Kasumi-1 (cell line): ENCODE measurements at regions not wholly inside any gene's neighbourhood (a gene's known extent, or its start where the extent isn't known, plus 50 kb on each side); places are given as distances from the start of the nearest gene placed in this dataset.

Experiments used
- DNase-seq, 2 experiments: peaks; one replicate each; lab custom pipeline; 2025; lab: John Stamatoyannopoulos, UW

DNA sequence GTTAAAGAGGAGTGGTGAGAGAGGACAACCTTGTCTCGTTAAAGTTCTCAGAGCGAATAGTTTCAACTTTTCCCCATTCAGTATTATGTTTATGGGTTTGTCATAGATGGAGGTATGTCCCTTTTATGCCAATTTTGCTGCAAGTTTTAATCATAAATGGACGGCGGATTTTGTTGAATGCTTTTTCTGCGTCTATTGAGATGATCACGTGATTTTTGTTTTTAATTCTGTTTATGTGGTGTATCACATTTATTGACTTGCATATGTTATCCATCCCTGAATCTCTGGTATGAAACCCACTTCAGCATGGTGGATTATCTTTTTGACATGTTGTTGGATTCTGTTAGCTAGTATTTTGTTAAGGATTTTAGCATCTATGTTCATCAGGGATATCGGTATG is 1123.8 kb upstream of the KLHL29 start:
- no peak for DNase-seq

DNA sequence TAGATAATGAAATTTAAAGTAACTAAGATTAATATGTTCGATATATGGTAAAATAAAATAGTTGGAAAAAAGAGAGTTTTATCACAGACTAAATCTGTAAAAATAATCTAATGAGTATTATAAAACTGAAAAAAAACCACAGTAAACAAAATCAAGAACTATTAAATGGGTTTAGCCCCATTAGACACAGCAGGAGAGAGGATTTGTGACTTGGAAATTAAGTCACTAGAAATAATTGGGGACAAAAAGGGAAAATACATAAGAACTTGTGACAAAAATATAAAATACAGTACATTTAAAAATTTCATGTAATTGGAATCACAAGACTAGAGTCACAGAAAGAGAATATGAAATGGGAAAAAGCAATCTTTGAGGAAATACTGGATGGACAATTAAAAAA is 1114.6 kb upstream of the KLHL29 start:
- no peak for DNase-seq

DNA sequence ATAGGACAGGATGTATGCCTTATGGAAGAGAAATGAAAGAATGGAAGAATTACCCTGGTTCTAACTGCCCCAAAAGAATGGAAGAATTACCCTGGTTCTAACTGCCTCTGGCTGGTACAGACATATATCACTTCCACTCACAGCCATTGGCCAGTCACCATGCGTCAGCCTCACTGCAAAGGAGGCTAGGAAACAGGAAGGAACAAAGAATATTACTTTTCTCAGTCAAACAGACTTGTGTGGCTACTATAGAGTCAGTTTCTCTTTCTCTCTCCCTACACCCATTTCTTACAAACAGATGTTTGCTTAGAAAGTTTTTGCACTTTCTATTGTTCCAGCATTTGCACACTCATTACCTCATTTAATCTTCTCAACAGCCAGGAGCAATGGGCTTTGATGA is 1111.1 kb upstream of the KLHL29 start:
- DNase-seq, result no peak

DNA sequence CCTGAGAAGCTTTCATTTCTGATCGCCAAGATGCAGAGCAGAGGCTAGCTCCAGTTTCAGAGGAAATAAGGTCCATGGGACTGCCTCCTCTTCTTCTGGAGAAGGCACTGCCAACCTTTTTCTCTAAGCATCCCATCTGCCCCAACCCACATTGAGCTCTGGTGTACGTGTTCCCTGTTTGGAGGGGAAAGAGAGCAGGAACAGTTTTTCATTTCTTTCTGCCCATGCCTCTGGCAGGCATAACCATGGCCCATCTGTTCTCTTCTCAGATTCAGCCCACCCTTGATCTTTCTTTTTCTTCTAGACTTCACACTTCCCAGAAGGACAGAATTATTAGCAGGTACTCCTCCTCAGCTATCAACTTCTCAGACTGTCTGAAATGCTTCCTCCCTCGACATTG is 1110.3 kb upstream of the KLHL29 start:
- no peak for DNase-seq

DNA sequence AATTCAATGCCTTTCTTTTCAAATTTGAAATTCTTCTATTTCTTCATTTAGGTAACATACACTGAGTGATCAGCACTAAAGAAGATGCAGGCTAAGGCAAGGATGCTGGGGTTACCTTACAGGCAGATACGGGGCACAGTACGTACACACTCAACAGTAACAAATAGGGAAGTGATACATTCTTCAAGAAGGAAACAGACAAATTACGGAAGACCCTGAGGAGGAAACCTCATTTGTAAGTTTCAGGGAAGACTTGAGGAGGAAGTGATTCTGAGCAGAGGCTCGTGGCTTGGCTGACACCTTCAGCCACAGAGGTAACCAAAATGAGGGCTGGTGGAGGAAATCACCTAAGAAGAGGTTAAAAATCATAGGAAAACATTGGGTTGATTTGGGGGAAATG is 1108.3 kb upstream of the KLHL29 start:
- DNase-seq, result peak; percentile 64 to 69

DNA sequence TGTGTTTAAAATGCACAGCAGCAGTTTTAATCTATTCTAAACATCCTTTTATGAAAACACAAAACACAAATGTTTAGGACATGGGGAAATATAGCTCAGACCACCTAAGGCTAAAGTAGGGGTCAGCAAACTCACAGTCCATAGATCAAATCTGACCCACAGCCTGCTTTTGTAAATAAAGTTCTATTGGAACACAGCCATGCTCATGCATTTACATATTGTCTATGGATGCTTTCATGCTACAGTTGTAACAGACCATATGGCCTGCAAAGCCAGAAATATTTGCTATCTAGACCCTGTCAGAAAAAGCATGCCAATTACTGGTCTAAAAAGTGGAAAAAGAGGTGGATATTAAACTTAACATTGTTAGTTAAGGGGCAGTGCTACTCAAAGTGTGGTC is 1105.4 kb upstream of the KLHL29 start:
- no peak for DNase-seq

DNA sequence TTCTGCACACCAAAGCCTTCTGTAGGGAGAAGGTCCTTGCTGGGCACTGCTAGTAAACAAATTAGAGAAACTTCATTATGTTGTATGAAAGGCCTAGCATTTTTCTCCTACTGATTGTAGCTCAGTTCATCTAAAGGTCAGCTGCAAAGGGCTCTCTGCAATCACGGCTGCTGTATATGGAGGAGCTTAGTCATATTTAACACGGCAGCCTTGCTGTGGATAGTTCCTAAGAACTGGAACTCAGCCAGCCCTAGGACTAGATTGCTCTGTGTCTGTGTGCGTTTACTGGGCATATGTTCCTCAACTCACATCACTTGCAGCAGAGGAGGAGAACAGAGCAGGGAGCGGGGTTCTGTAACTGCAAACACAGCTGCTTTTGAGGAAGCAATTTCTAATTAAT is 1103.9 kb upstream of the KLHL29 start:
- peak; percentile 47 to 51 for DNase-seq

DNA sequence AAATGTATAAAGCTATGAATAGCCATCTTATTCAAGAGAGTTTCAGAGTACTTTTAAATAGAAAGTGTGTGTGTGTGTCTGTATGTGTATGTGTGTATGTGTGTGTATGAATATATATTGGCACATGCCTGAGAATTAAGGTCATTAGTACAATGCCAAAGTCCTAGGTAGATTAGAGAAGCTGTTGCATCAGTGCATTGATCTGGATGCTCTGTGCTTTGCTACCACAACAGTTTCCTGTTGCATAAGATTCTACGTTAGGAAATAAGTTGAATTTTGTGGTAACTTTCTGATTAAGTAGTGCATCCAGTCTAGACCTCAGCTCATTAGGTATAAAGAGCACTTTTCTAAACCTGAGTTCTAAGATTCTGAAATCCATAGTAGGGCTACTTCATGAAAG is 1102.8 kb upstream of the KLHL29 start:
- DNase-seq, result peak; percentile 27 to 38

DNA sequence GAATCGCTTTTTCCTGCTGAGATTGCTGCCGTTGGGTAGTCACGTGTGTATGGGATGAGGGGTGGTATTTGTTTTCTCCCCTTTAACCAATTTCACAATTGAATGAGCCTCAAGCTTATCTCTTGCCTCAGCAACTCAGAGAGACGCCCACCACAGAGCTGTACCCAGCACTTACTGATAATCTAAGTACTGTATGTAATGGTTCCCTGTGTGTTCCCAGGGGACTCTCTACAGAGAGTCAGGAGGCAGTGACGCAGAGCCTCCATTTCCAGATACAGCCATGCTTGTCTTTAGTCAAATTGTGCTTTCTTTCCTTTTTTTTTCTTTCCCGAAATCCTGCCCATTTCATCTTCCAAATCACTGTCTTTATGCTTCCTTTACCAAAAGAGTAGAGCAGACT is 1102.1 kb upstream of the KLHL29 start:
- DNase-seq, result no peak

DNA sequence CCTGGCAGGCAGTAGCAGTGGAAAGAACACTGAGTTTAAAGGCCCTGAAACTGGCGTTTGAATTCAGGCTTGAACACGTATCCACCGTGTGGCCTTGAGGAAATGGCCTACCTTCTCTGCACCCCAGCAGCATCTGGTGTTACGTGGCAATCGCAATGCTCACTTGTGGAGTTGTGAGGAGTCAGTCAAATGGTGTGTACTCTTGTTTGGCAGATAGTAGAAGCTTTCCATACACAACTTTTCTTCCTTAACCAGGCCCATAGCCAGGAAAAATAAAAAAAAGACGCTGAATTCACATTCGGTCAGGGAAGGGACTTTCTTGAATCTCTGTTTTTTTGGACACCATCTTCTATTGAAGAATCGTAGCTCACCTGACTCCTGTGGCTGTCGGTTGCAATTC is 1101.5 kb upstream of the KLHL29 start:
- DNase-seq, result no peak

DNA sequence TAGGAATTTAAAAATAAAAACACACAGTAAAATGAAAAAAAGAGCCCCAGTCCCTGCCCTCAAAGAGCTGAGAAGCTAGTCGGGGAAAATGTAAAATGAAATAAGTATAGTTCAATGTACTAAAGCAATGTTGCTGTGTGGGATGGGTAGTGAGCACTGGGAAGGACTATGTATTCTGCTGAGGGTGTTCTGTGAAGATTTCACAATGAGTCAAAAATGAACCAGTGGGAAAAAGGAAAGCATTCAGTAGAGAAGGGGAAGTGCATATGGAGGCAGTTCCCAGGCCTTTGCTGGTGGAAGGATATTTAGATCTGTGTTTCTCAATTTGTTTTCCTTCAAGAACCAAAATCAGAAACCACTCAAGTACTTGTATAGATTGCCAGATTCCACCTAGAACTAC is 1094.7 kb upstream of the KLHL29 start:
- DNase-seq, result peak; percentile 18 to 28

DNA sequence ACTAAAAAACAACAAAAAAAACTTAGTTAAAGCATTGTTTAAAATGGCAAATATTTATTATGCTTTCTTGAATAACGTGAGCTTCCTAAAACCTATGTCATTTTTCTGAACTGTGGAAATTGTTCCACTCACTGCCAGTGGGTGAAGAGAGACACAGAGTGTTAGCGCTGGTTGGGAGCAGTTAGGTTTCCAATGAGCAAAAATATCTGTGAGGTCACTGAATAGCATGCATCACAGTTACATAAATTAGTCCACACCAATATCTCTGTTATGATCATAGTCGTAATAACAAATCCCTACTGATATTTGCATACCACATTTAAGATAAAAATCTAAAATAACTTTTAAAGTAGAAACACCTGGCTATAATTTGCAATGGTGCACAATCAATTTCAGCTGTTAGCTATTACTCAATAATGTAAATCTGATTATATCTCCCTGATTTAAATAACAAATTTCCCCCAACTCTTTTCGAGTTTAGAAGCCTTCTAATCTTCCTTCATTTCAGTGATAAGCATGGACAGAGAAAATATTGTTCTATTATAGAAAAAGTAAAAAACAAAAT is 1094.0 kb upstream of the KLHL29 start:
- DNase-seq, result no peak

DNA sequence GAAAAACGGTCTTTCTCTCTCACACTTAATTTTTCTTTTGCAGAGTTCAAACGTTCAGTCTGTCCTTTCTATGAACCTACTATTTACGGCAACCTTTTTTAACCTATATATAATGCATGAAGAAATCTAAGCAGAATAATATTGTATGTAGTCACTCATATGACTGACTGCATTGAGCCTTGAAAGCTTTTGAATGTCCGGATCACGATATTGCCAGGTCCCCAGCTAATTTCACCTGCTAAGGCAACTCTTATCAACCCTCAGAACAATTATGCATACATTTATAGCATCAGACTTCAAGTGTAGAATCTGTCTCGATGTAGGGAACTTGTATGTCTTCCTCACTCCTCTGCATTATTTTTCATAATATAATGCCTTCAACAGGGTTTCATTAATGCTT is 1083.8 kb upstream of the KLHL29 start:
- DNase-seq, result no peak

DNA sequence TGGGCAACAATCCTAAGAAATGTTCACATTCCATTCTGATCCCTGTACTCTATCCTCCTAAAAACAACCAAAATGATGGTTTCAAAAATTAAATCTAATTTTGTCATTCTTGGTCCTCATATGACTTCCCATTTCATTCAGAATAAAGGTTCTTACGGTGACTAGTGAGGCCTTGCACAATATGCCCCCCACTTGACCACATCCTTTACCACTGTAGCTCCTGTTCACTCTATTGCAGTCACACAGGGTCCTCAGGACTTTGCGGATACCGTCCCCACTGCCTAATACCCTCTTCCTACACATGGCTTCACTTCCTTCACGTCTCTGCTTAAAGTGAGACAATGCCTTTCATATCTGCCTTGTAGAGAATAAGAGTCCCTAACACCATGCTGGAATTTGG is 1058.7 kb upstream of the KLHL29 start:
- peak in 1 of 2 experiments; percentile 5 for DNase-seq

DNA sequence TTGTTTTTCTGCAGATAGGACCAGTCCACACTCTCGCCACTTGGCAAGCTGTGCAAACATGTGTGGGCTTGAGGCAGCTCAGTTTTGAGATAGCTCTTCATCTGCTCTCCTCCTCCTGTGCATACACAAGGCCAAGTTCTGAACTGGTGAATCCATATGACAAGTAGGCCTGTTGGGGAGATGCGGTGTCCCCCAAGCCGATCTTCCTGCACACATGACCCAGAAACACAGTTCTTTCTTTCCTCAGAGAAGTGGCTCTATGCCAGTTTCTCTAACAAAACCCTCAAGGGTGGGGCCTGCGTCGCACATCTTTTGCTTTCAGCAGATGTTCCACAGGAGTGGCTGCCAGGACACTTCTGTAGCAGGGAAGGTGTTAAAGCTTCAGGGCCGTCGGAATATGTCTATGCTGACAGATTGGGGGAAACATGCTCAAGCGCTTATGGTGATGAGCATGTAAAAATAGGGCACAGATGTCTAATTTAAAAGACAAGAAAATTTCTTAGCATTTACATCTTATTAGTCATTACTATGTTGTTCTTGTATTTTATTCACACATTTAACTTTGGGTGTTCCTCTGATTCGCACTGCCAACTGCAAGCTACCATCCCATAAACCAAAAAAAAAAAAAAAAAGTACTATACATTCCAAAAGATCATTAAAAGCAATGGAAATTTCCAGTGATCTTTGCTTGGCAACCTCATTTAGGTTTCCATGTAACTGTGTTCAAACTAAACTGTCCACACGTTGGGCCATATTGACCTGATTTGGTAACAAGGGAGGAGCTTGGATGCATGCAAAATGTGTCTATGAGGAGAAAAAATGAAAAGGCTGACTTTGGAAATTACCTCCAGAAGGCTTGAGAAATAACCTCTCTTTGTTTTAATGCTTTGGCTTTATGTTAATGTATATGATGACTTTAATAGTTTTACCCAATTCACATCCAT is 1055.5 kb upstream of the KLHL29 start:
- DNase-seq, result no peak

DNA sequence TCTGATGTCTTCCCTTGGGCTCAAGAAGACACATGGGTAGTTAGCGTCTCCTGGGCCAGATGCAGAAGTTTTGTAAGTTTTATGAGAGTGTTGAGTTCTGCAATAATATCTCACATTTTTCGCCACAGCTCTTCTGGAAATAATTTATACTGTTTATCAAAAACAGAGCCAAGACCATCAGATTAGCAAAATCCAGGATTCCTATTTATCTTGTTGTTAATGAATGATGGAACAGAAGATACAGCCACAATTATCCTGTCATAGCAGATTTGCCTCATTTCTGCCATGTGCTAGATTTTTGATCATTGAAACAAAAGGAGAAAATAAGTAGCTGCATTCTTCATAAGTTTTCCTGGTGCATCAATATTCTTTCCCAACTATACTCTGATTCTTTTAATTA is 1048.6 kb upstream of the KLHL29 start:
- no peak for DNase-seq

DNA sequence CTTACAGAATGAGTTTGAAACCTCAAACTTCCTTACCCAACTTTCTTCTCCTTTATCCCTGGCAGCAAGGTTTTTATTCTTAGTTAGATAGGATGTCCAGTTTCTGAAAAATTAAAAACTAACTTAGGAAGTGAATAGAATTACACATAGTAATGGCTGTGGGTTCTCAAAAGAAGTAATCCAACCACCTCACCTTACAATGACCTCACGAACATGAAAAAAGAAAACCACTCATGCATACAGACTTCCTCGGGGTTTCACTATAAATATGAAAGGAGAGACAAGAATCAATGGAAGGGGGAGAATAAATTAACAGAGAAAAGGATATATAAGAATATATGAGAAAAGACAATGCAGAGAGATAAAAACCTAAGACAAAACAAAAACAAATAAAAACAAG is 1044.3 kb upstream of the KLHL29 start:
- DNase-seq, result no peak

DNA sequence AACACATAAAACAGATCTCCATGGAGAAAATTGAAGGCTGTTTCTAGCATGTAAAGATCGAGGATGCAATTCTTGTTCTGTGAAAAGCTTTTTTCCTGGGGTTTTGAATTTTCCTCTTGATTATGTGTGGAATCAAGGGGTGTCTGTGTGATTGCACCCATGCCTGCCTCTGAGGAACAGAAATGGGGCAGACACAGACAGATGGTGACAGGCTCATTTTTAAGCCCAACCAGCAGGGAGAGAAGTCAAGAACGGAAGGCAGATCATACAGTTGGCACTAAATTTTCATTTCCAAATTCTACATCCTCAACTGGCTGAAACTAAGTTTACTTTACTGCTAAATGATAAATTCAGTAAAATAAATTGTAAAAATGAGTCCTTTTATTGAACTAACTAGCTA is 1037.7 kb upstream of the KLHL29 start:
- DNase-seq, result no peak

DNA sequence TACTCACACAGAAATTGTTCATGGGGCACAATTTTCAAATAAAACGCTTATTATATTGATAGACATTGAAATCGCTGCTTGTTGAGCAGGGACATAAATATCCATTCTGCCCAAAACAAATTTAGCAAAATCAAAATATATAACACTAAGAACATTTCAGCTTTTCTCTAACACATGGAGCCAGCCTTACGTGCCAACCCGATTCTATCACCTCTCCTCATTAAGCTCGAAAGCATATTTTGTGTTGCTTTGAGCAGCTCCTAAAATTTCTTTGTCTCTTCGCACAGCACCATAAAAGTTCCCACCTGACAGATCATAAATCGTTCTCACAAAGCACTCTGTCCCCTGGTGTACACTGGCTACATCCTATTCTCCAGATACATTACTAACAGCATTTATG is 1034.4 kb upstream of the KLHL29 start:
- DNase-seq, result no peak

DNA sequence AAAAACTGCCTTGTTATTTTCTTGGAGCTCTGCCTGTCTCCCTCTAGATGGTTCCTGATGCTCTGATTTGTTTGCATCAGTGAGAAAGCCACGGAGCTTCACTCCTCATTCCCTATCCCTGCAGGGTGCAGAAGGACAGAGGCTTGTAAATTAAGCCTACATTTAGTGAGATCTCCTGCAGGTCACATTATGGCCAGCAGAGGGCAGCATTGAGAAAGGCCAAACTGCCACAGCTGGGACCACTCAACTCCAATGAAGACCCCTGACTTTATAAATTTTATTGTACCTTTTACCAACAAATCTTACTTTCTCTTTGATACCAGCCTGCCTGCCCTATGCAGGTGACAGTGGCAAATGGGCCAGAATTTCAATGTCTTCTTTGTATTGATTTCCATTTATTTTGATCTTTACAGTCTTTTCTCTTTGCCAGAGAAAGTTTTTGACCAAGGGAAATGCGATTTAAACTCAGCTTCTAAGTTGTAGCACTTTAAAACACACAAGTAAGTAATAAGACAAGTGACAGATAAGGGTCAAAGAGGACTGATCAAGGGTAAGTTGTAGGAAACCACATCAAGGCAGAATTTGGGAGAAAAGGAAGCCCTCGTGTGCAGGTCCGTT is 1029.1 kb upstream of the KLHL29 start:
- DNase-seq, result peak; percentile 11 to 29

DNA sequence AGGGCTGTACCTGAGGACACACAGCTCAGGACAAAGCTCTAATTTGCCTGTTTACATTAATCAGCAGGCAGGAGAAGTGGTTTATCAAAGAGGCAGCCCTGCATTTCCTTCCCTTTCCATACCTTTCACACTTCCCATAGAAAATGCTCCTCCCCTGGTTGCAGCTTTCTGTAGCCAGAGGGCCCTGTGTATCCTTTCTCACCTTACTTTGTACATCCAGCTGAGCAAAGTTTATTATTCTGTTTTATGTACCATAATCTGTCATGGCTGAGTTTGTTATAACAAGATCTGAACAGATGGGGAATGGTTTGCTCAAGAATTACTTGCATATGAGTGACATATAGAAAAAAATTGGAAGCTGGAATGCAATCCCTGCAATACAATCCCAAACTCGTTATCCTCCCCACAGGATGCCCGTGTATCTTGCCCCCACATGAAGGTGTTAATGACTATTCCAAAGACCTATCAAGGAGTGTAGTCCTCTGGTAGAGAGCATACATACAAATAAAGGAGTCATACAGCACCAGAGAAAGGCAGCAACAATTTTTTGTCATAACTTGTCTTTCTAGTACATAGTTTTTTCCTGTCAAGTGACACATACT is 1025.8 kb upstream of the KLHL29 start:
- no peak for DNase-seq

DNA sequence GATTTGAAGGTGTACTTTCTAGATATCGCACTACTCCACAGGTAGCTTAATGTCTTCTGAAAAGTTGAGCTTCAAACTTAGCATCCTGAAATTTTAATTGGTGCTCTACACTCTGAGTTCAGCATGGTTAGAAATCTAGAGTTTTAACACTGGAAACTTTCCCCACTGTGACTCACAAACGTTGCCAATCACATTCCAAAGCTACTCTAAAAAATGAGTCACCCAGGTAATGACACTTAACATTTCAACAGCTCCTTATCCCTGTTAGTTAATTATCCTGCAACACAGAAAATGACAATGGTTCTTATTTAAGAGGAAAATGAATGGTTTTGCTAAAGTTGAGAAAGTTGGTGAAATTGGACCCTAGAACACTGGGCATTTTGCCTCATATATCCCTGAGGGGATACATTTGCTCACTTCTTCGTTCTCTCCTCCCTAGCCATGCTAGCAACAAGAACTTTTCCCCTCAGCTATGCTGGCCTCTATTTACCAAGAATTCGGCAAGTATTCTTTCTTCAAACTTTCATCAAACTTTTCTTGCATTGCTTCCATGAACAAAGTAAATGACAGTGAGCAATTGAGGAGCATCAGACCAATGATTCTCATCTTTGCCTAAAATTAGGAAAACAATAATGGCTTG is 1024.1 kb upstream of the KLHL29 start:
- DNase-seq, result no peak
